CD8-positive, alpha-beta memory T cell (primary cell): ENCODE measurements at regions not wholly inside any gene's neighbourhood (a gene's known extent, or its start where the extent isn't known, plus 50 kb on each side); places are given as distances from the start of the nearest gene placed in this dataset.
"Not testable (repeated sequence)": the region's sequence is repeated elsewhere in the genome, so short reads cannot be mapped to it uniquely, and the experiment has no call there.

Experiments used
- CTCF ChIA-PET: fragments of 350-600 bp; sonication (Branson Sonifier 250); formaldehyde crosslinking; loops from one replicate; lab custom pipeline; 2021; ENCODE audit warnings: antibody characterized with exemption; lab: Charles Lee
- POLR2A ChIA-PET: fragments of 350-600 bp; sonication (Branson Sonifier 250); formaldehyde crosslinking; loops from one replicate; lab custom pipeline; 2021; ENCODE audit warnings: antibody characterized with exemption; lab: Charles Lee
- DNase-seq, 5 donors: peaks; one replicate each; pipeline versions ENCODE4 v3.0.0 to v3.0.0-alpha.2; 2020 to 2022; ENCODE audit warnings: mixed read lengths in 1 of 5
- H3K27ac ChIP-seq: one replicate; pipeline ENCODE4 v1.7.0; 2013; ENCODE audit warnings: low read depth, mild to moderate bottlenecking, low read length, moderate library complexity
- H3K27me3 ChIP-seq: 2 replicates; pipeline ENCODE4 v1.7.0; 2013; ENCODE audit warnings: low read length, mild to moderate bottlenecking; ENCODE audit not compliant: insufficient read depth, poor library complexity, severe bottlenecking
- H3K36me3 ChIP-seq: 2 replicates; pipeline ENCODE4 v1.7.0; 2013; ENCODE audit warnings: mild to moderate bottlenecking, low read length, moderate library complexity; ENCODE audit not compliant: insufficient read depth
- H3K4me1 ChIP-seq: 2 replicates; pipeline ENCODE4 v1.7.0; 2013; ENCODE audit warnings: mild to moderate bottlenecking, low read length, moderate library complexity; ENCODE audit not compliant: insufficient read depth
- H3K4me3 ChIP-seq: 2 replicates; pipeline ENCODE4 v1.7.0; 2013; ENCODE audit warnings: mild to moderate bottlenecking, low read length
- H3K9me3 ChIP-seq: 2 replicates; pipeline ENCODE4 v1.7.0; 2013; ENCODE audit warnings: mild to moderate bottlenecking, low read length
- H3K27ac Mint-ChIP-seq, 8 donors: one replicate each; pipeline ENCODE4 v1.8.0; 2020 to 2021; ENCODE audit warnings: mixed read lengths in 8 of 8, mild to moderate bottlenecking in 6 of 8, inconsistent platforms in 3 of 8, moderate library complexity in 3 of 8
- H3K27me3 Mint-ChIP-seq, 2 donors: one replicate each; pipeline ENCODE4 v1.8.0; 2020 to 2021; ENCODE audit warnings: mixed read lengths in 2 of 2, mild to moderate bottlenecking in 1 of 2, moderate library complexity in 1 of 2
- H3K36me3 Mint-ChIP-seq, 3 donors: one replicate each; pipeline ENCODE4 v1.8.0; 2020 to 2021; ENCODE audit warnings: mixed read lengths in 3 of 3, inconsistent platforms in 1 of 3, mild to moderate bottlenecking in 1 of 3
- H3K4me1 Mint-ChIP-seq, 3 donors: one replicate each; pipeline ENCODE4 v1.8.0; 2020 to 2021; ENCODE audit warnings: mixed read lengths in 3 of 3, inconsistent platforms in 1 of 3, mild to moderate bottlenecking in 1 of 3
- H3K4me3 Mint-ChIP-seq, 7 donors: one replicate each; pipeline ENCODE4 v1.8.0; 2020 to 2021; ENCODE audit warnings: mixed read lengths in 7 of 7, mild to moderate bottlenecking in 6 of 7, moderate library complexity in 4 of 7, inconsistent platforms in 2 of 7
- H3K9me3 Mint-ChIP-seq, 5 donors: one replicate each; pipeline ENCODE4 v1.8.0; 2020 to 2022; ENCODE audit warnings: mixed read lengths in 5 of 5, mild to moderate bottlenecking in 3 of 5, moderate library complexity in 2 of 5, inconsistent platforms in 1 of 5

GRCh38 chr21:10343146-10343935 lies 178.0 kb upstream of the TPTE start:
- H3K4me1 ChIP-seq, H3K27me3 ChIP-seq, POLR2A ChIA-PET, H3K27ac Mint-ChIP-seq, H3K4me3 ChIP-seq, H3K27me3 Mint-ChIP-seq, H3K36me3 ChIP-seq, CTCF ChIA-PET, H3K27ac ChIP-seq, DNase-seq, H3K36me3 Mint-ChIP-seq, H3K4me3 Mint-ChIP-seq, H3K4me1 Mint-ChIP-seq: not testable (repeated sequence)
- peaks cover 21% of the 10 kb centered on the region for H3K9me3 ChIP-seq
- H3K9me3 Mint-ChIP-seq, result peaks cover 35 to 59% (median 47%) of the 10 kb centered on the region in 5 donors

GRCh38 chr21:10344266-10344665 lies 177.1 kb upstream of the TPTE start:
- CTCF ChIA-PET, result not testable (repeated sequence)
- H3K9me3 ChIP-seq, result peaks cover 20% of the 10 kb centered on the region

GRCh38 chr21:10345178-10345612 lies 176.2 kb upstream of the TPTE start:
- H3K36me3 Mint-ChIP-seq, POLR2A ChIA-PET, H3K36me3 ChIP-seq, DNase-seq, CTCF ChIA-PET, H3K27me3 ChIP-seq, H3K4me1 Mint-ChIP-seq, H3K27ac Mint-ChIP-seq, H3K27me3 Mint-ChIP-seq, H3K4me3 ChIP-seq, H3K4me1 ChIP-seq, H3K27ac ChIP-seq, H3K4me3 Mint-ChIP-seq: not testable (repeated sequence)
- H3K9me3 Mint-ChIP-seq, result peaks cover 36 to 56% (median 40%) of the 10 kb centered on the region in 5 donors
- H3K9me3 ChIP-seq, result peaks cover 20% of the 10 kb centered on the region

More at GRCh38 chr21:10344266-10344665, 177.1 kb upstream of the TPTE start:
- H3K9me3 Mint-ChIP-seq, result peaks cover 37 to 61% (median 47%) of the 10 kb centered on the region in 5 donors
- H3K4me1 ChIP-seq, DNase-seq, H3K36me3 Mint-ChIP-seq, H3K4me3 Mint-ChIP-seq, H3K27me3 ChIP-seq, H3K36me3 ChIP-seq, H3K27ac ChIP-seq, H3K27ac Mint-ChIP-seq, POLR2A ChIA-PET, H3K4me3 ChIP-seq, H3K27me3 Mint-ChIP-seq, H3K4me1 Mint-ChIP-seq: not testable (repeated sequence)

- Mint-ChIP-seq H3K4me3 (peak overlapping the region in 1 of 7 donors; percentile 29), H3K27ac (peak overlapping the region in 1 of 8 donors; percentile 4), H3K9me3 (peaks cover 40 to 57% (median 44%) of the 10 kb centered on the region in 5 donors)
- H3K36me3 Mint-ChIP-seq, H3K4me1 Mint-ChIP-seq, H3K27me3 ChIP-seq, H3K27ac ChIP-seq, H3K36me3 ChIP-seq, POLR2A ChIA-PET, CTCF ChIA-PET, H3K4me3 ChIP-seq, H3K27me3 Mint-ChIP-seq, H3K4me1 ChIP-seq, DNase-seq: not testable (repeated sequence)
- H3K9me3 ChIP-seq, result peaks cover 20% of the 10 kb centered on the region
Measured at GRCh38 chr21:10346249-10346648, 175.1 kb upstream of the TPTE start.

GRCh38 chr21:10346933-10347615 lies 174.3 kb upstream of the TPTE start:
- H3K4me1 Mint-ChIP-seq, POLR2A ChIA-PET, H3K36me3 Mint-ChIP-seq, H3K27ac ChIP-seq, H3K4me3 ChIP-seq, H3K27me3 ChIP-seq, CTCF ChIA-PET, H3K4me3 Mint-ChIP-seq, DNase-seq, H3K36me3 ChIP-seq, H3K27me3 Mint-ChIP-seq, H3K27ac Mint-ChIP-seq, H3K4me1 ChIP-seq: not testable (repeated sequence)
- peaks cover 20% of the 10 kb centered on the region for H3K9me3 ChIP-seq
- peaks cover 43 to 59% (median 47%) of the 10 kb centered on the region in 5 donors for H3K9me3 Mint-ChIP-seq

- H3K9me3 Mint-ChIP-seq, result peaks cover 48 to 64% (median 51%) of the 10 kb centered on the region in 5 donors
- POLR2A ChIA-PET, H3K27me3 ChIP-seq, H3K27me3 Mint-ChIP-seq, H3K36me3 ChIP-seq, H3K4me3 Mint-ChIP-seq, H3K36me3 Mint-ChIP-seq, DNase-seq, H3K27ac Mint-ChIP-seq, CTCF ChIA-PET, H3K27ac ChIP-seq, H3K4me1 ChIP-seq, H3K4me1 Mint-ChIP-seq, H3K4me3 ChIP-seq: not testable (repeated sequence)
- H3K9me3 ChIP-seq, result peaks cover 20% of the 10 kb centered on the region
Measured at GRCh38 chr21:10347675-10348074, 173.7 kb upstream of the TPTE start.

- H3K4me1 Mint-ChIP-seq, POLR2A ChIA-PET, H3K27me3 Mint-ChIP-seq, H3K27ac ChIP-seq, H3K27ac Mint-ChIP-seq, DNase-seq, H3K4me1 ChIP-seq, H3K4me3 ChIP-seq, H3K4me3 Mint-ChIP-seq, H3K36me3 Mint-ChIP-seq, CTCF ChIA-PET, H3K36me3 ChIP-seq, H3K27me3 ChIP-seq: not testable (repeated sequence)
- H3K9me3 ChIP-seq, result peaks cover 20% of the 10 kb centered on the region
- peaks cover 52 to 69% (median 56%) of the 10 kb centered on the region in 5 donors for H3K9me3 Mint-ChIP-seq
Measured at GRCh38 chr21:10348150-10348549, 173.2 kb upstream of the TPTE start.

GRCh38 chr21:10354851-10355578 lies 166.4 kb upstream of the TPTE start:
- H3K9me3 Mint-ChIP-seq, result peaks cover 54 to 60% (median 58%) of the 10 kb centered on the region in 5 donors
- H3K36me3 ChIP-seq, H3K27me3 ChIP-seq, DNase-seq, H3K9me3 ChIP-seq, H3K4me1 Mint-ChIP-seq, CTCF ChIA-PET, H3K27ac Mint-ChIP-seq, H3K4me3 Mint-ChIP-seq, H3K27ac ChIP-seq, H3K36me3 Mint-ChIP-seq, H3K27me3 Mint-ChIP-seq, H3K4me3 ChIP-seq, POLR2A ChIA-PET, H3K4me1 ChIP-seq: not testable (repeated sequence)
